Nephron (organoid): ENCODE measurements at regions not wholly inside any gene's neighbourhood (a gene's known extent, or its start where the extent isn't known, plus 50 kb on each side); places are given as distances from the start of the nearest gene placed in this dataset.

ENCODE experiments used
- H3K27ac Mint-ChIP-seq, 3 experiments: 2 replicates each; pipeline ENCODE4 v1.8.0; 2020; ENCODE audit warnings: mixed read lengths in 3 of 3, mild to moderate bottlenecking in 2 of 3, moderate library complexity in 1 of 3
- H3K27me3 Mint-ChIP-seq: 2 replicates; pipeline ENCODE4 v1.8.0; 2021; ENCODE audit warnings: low read depth, mild to moderate bottlenecking, moderate library complexity, mixed read lengths
- H3K36me3 Mint-ChIP-seq: 2 replicates; pipeline ENCODE4 v1.8.0; 2020; ENCODE audit warnings: low read depth, mixed read lengths
- H3K4me1 Mint-ChIP-seq: 2 replicates; pipeline ENCODE4 v1.8.0; 2020; ENCODE audit warnings: mixed read lengths
- H3K4me3 Mint-ChIP-seq, 3 experiments: 2 replicates each; pipeline ENCODE4 v1.8.0; 2020; ENCODE audit warnings: mild to moderate bottlenecking in 3 of 3, mixed read lengths in 3 of 3, moderate library complexity in 2 of 3
- H3K9me3 Mint-ChIP-seq: 2 replicates; pipeline ENCODE4 v1.8.0; 2020; ENCODE audit warnings: mixed read lengths
- CTCF ChIP-seq, 3 experiments: fragments of 200-600 bp; sonication (generic); IDR thresholded peaks; one replicate each; pipeline ENCODE4 v1.5.0; 2021; ENCODE audit warnings: antibody characterized with exemption in 3 of 3; ENCODE audit not compliant: unreplicated experiment in 3 of 3

DNA sequence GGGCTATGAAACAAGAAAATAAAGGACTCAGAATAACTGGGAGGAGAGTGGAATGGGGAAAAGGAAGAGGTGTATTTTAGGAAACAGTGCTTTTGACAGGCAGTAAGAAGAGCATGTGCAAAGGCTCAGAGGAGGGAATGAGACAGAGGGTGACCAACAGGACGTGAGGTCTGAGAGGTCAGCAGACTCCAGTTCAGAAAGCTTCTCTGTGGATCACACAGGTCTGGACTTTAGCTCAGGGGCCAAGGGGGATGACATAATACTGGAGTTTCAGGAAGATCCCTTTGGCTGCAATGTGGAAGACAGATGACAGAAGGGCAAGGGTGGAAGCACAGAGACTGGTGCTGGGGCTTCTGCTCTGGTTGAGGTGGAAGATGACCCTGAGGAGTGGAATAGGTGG, 489.9 kb upstream of the CDH5 start:
- no peaks in the 10 kb centered on the region for H3K36me3 Mint-ChIP-seq
- TF ChIP-seq CTCF (IDR thresholded peaks at IDR 0.05; ENCODE audit: unreplicated experiment in 3 of 3): no peak
- peaks cover 28% of the 10 kb centered on the region for H3K4me1 Mint-ChIP-seq
- no peaks in the 10 kb centered on the region for H3K27me3 Mint-ChIP-seq
- H3K4me3 Mint-ChIP-seq: no peak overlapping the region
- peak overlapping the region in 2 of 3 experiments; percentile 31 to 72 for H3K27ac Mint-ChIP-seq
- peaks cover 4% of the 10 kb centered on the region for H3K9me3 Mint-ChIP-seq

- H3K36me3 Mint-ChIP-seq: no peaks in the 10 kb centered on the region
- TF ChIP-seq CTCF (IDR thresholded peaks at IDR 0.05; ENCODE audit: unreplicated experiment in 3 of 3): no peak
- no peaks in the 10 kb centered on the region for H3K27me3 Mint-ChIP-seq
- peaks cover 4% of the 10 kb centered on the region for H3K9me3 Mint-ChIP-seq
- no peak overlapping the region for H3K4me3 Mint-ChIP-seq
- H3K4me1 Mint-ChIP-seq: peaks cover 28% of the 10 kb centered on the region
- H3K27ac Mint-ChIP-seq: peak overlapping the region; percentile 47 to 72 (median 54)
These were observed 490.5 kb upstream of the CDH5 start for GRCh38 chr16:65876056-65876408.

DNA sequence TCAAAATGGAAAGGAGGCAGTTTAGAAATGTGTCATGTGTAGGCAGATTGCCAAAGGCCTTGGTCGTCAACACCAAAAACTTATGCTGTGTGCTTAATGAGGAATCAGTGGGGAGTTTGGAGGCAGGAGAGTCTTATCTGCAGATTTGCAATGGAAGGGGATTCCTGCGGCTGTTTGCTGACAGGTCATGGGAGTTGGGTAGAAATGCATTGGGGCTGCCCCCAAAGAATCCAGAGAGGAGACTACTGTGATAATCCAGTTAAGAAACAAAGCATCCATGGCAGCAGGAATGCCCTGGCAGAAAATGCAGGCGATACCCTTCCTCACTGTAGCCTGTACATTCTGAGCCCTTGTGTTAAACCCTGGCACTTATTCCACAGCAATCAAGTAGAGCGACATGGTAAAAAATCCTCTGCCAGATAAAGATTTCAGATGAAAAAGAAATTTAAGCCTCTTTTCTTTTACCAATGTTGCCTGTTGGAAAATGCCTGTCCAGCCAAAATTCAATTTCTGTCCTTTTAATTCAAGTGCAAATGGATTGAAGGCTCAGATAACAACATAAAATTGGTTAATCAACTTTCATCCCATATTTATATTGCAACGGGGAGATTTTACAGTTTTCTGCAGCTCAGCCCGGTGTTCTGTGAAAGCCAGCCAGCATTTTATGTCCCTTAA, 491.0 kb upstream of the CDH5 start:
- Mint-ChIP-seq H3K4me1 (peaks cover 28% of the 10 kb centered on the region), H3K9me3 (peaks cover 3% of the 10 kb centered on the region), H3K27ac (peak overlapping the region; percentile 47 to 72 (median 54)), H3K27me3 (peaks cover under 1% of the 10 kb centered on the region), H3K36me3 (no peaks in the 10 kb centered on the region), H3K4me3 (no peak overlapping the region)
- no peak for TF ChIP-seq CTCF (IDR thresholded peaks at IDR 0.05; ENCODE audit: unreplicated experiment in 3 of 3)

- TF ChIP-seq CTCF (IDR thresholded peaks at IDR 0.05; ENCODE audit: unreplicated experiment in 3 of 3): no peak
- Mint-ChIP-seq H3K27ac (no peak overlapping the region), H3K4me1 (no peaks in the 10 kb centered on the region), H3K36me3 (peaks cover 1% of the 10 kb centered on the region), H3K9me3 (peaks cover 2% of the 10 kb centered on the region), H3K4me3 (no peak overlapping the region), H3K27me3 (peaks cover 11% of the 10 kb centered on the region)
These were observed 497.2 kb upstream of the CDH5 start for GRCh38 chr16:65869261-65869660.

DNA sequence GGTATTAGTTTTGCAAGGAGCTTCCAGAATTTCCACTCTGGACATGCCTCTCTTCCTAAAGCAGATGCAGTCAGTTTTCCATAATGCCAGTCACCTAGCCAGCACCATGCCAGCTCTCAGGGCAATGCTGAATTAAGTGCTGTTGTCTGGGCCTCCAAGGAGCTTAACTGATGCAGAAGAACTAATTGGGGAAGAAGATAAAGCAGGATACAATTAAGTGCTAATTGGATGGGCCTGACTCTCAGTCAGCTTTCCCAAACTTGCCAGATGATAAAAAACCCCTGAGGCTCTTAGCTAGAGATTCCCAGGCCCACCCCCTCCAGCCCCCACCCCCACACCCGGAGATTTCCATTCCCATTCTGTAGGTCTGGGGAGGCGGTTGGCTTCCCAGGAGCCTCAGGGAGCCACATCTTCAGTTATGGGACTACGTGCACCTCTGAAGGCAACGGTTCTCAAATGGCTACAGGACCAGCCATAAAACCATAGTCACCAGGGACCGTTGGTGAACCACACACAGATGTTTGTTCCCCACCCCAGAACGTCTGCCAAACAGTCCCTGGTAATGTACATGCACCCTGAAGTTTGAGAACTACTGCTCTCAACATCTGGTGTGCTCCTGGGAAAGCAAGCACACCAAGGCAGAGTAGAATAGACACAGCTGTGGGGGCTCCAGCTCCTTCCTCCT, 499.1 kb upstream of the CDH5 start:
- peaks cover 11% of the 10 kb centered on the region for H3K9me3 Mint-ChIP-seq
- H3K27me3 Mint-ChIP-seq: peaks cover 11% of the 10 kb centered on the region
- no peaks in the 10 kb centered on the region for H3K4me1 Mint-ChIP-seq
- H3K4me3 Mint-ChIP-seq: no peak overlapping the region
- peaks cover 3% of the 10 kb centered on the region for H3K36me3 Mint-ChIP-seq
- H3K27ac Mint-ChIP-seq: no peak overlapping the region
- no peak for TF ChIP-seq CTCF (IDR thresholded peaks at IDR 0.05; ENCODE audit: unreplicated experiment in 3 of 3)

DNA sequence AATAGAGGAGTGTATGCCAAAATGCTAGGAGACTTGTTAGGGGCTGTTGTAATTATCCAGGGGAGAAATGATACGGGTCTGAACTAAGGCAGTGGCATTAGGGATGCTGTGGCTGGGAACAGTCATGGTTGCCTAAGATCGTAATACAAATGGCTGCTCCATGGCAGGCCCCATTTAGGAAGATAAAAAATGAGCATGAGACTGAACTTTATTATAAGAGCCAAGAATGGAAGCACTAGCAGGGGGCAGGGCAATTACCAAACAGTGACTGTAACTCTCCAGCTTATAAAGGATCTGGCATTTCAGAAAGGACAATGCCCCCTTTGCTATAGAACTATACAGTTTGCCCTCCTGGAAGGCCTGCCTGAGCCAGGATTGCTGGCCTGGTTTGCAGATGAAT, 503.3 kb upstream of the CDH5 start:
- Mint-ChIP-seq H3K4me1 (no peaks in the 10 kb centered on the region), H3K4me3 (no peak overlapping the region), H3K27me3 (no peaks in the 10 kb centered on the region), H3K27ac (no peak overlapping the region), H3K36me3 (peaks cover 3% of the 10 kb centered on the region), H3K9me3 (peaks cover 11% of the 10 kb centered on the region)
- no peak for TF ChIP-seq CTCF (IDR thresholded peaks at IDR 0.05; ENCODE audit: unreplicated experiment in 3 of 3)
